RPMI7951 (cell line): ENCODE measurements at regions not wholly inside any gene's neighbourhood (a gene's known extent, or its start where the extent isn't known, plus 50 kb on each side); places are given as distances from the start of the nearest gene placed in this dataset.
"Not testable (repeated sequence)": the region's sequence is repeated elsewhere in the genome, so short reads cannot be mapped to it uniquely, and the experiment has no call there.

Experiments used
- DNase-seq: peaks from one replicate; pipeline ENCODE4 v3.0.0-alpha.2; 2012; ENCODE audit warnings: low read depth

- DNase-seq, result no peak
Measured at GRCh38 chrX:81348388-81348787, 146.5 kb downstream of the SH3BGRL start.

- DNase-seq, result no peak
Measured at GRCh38 chrX:81354954-81355353, 153.1 kb downstream of the SH3BGRL start.

GRCh38 chrX:81355436-81355835 is 153.5 kb downstream of the SH3BGRL start:
- no peak for DNase-seq

- DNase-seq, result no peak
Measured at GRCh38 chrX:81367291-81367690, 165.4 kb downstream of the SH3BGRL start.

- peak; percentile 1 for DNase-seq
Measured at GRCh38 chrX:81377329-81377728, 175.4 kb downstream of the SH3BGRL start.

- no peak for DNase-seq
Measured at GRCh38 chrX:81378560-81378959, 176.7 kb downstream of the SH3BGRL start.

- no peak for DNase-seq
Measured at GRCh38 chrX:81390237-81390636, 188.3 kb downstream of the SH3BGRL start.

- DNase-seq, result no peak
Measured at GRCh38 chrX:81392396-81392795, 190.5 kb downstream of the SH3BGRL start.

- no peak for DNase-seq
Measured at GRCh38 chrX:81405781-81406180, 203.9 kb downstream of the SH3BGRL start.

- no peak for DNase-seq
Measured at GRCh38 chrX:81411517-81411916, 209.6 kb downstream of the SH3BGRL start.

- DNase-seq, result no peak
Measured at GRCh38 chrX:81412428-81412827, 210.5 kb downstream of the SH3BGRL start.

- DNase-seq, result not testable (repeated sequence)
Measured at GRCh38 chrX:81412857-81413256, 211.0 kb downstream of the SH3BGRL start.

GRCh38 chrX:81414630-81415029 is 212.7 kb downstream of the SH3BGRL start:
- DNase-seq, result no peak
